ENCODE measurements at regions not wholly inside any gene's neighbourhood (a gene's known extent, or its start where the extent isn't known, plus 50 kb on each side); places are given as distances from the start of the nearest gene placed in this dataset.

- TF ChIP-seq ZNF274 (IDR thresholded peaks at IDR 0.05; ENCODE audit: borderline replicate concordance, extremely low read depth, low read length) (no peak), POLR2AphosphoS5 (IDR thresholded peaks at IDR 0.05; ENCODE audit: low read depth, low read length) (no peak), JUND (IDR thresholded peaks at IDR 0.05; ENCODE audit: low read length) (no peak), SP2 (IDR thresholded peaks at IDR 0.05; ENCODE audit: low read length) (no peak), SAP30 (IDR thresholded peaks at IDR 0.05; ENCODE audit: insufficient read depth, insufficient replicate concordance, low read length) (no peak), CTCF (IDR thresholded peaks at IDR 0.05; ENCODE audit: control extremely low read depth in 1 of 3, insufficient read depth in 1 of 3, low read depth in 1 of 3, low read length in 3 of 3) (no peak), EZH2 (IDR thresholded peaks at IDR 0.05; ENCODE audit: low read depth, low read length, severe bottlenecking) (no peak), BRCA1 (IDR thresholded peaks at IDR 0.05; ENCODE audit: low read depth, low read length) (no peak), RAD21 (IDR thresholded peaks at IDR 0.05 in 1 of 2, conservative IDR thresholded peaks at IDR 0.05 in 1 of 2; ENCODE audit: low read depth in 2 of 2, low read length in 2 of 2) (no peak), KDM4A (IDR thresholded peaks at IDR 0.05; ENCODE audit: low read depth, low read length, severe bottlenecking) (no peak), EP300 (IDR thresholded peaks at IDR 0.05; ENCODE audit: borderline replicate concordance in 1 of 2, low read depth in 2 of 2, low read length in 2 of 2) (no peak)
Measured at GRCh38 chr13:105471673-105472072, 1063.8 kb downstream of the EFNB2 start.
